ENCODE measurements at regions not wholly inside any gene's neighbourhood (a gene's known extent, or its start where the extent isn't known, plus 50 kb on each side); places are given as distances from the start of the nearest gene placed in this dataset.

GRCh38 chr9:101991926-101992325 is 253.5 kb upstream of the GRIN3A start:
- no peak for TF ChIP-seq CTCF (IDR thresholded peaks at IDR 0.05)
- TF ChIP-seq POLR2A (IDR thresholded peaks at IDR 0.05), result no peak
- TF ChIP-seq POLR2AphosphoS5 (IDR thresholded peaks at IDR 0.05), result no peak
- TF ChIP-seq EP300 (IDR thresholded peaks at IDR 0.05), result no peak
